NT2/D1 (cell line): ENCODE measurements at regions not wholly inside any gene's neighbourhood (a gene's known extent, or its start where the extent isn't known, plus 50 kb on each side); places are given as distances from the start of the nearest gene placed in this dataset.

Experiments
- DNase-seq: peaks from one replicate; pipeline ENCODE4 v3.0.0-alpha.2; 2011; ENCODE audit warnings: low read depth, low spot score
- H3K27me3 ChIP-seq: 2 replicates; pipeline ENCODE4 v1.6.0; 2011; ENCODE audit warnings: mild to moderate bottlenecking; ENCODE audit not compliant: insufficient read length, insufficient read depth
- H3K36me3 ChIP-seq: 2 replicates; pipeline ENCODE4 v1.6.1; 2011; ENCODE audit warnings: mild to moderate bottlenecking, low read length, mixed read lengths; ENCODE audit not compliant: insufficient read depth, insufficient read length
- H3K4me1 ChIP-seq: 2 replicates; pipeline ENCODE4 v1.5.1; 2011; ENCODE audit not compliant: insufficient read depth, insufficient read length
- H3K4me3 ChIP-seq: 2 replicates; pipeline ENCODE4 v1.5.1; 2011; ENCODE audit warnings: low read depth; ENCODE audit not compliant: insufficient read length
- H3K9ac ChIP-seq: 2 replicates; pipeline ENCODE4 v1.6.0; 2011; ENCODE audit warnings: low read depth; ENCODE audit not compliant: insufficient read length
- H3K9me3 ChIP-seq: 2 replicates; pipeline ENCODE4 v1.5.1; 2011; ENCODE audit warnings: mild to moderate bottlenecking, low read length; ENCODE audit not compliant: insufficient read depth
- SUZ12 ChIP-seq: IDR thresholded peaks from 2 replicates; pipeline ENCODE4 v1.6.1; 2011; ENCODE audit not compliant: insufficient read length, insufficient read depth; ENCODE audit errors: extremely low read depth
- YY1 ChIP-seq: IDR thresholded peaks from 2 replicates; pipeline ENCODE4 v1.6.1; 2011; ENCODE audit not compliant: insufficient read length, insufficient read depth
- ZNF274 ChIP-seq: IDR thresholded peaks from 2 replicates; pipeline ENCODE4 v1.6.1; 2011; ENCODE audit warnings: mild to moderate bottlenecking, low read depth, low read length

DNA sequence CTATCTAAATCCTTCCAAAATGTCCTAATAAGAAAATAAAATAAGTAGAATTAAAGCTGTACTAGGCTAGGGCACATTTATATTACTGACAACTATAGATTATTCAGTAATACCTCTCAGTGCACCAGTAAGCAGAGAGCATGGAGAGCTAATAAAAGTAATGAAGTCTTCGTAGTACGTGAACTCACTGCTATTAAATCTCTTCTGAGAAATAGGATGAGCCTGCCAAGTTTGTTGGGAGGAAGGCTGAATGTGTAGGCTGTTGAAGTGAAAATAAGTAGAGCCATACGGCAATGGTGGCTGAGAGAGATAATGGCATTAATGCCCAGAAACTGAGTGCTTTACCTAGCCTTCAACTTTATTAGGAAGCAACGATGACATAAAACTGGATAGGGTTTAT, 73.9 kb upstream of the NR5A2 start:
- no peak overlapping the region for H3K4me3 ChIP-seq
- H3K9me3 ChIP-seq, result no peaks in the 10 kb centered on the region
- no peak for DNase-seq
- H3K27me3 ChIP-seq, result no peaks in the 10 kb centered on the region
- H3K9ac ChIP-seq, result no peak overlapping the region
- no peaks in the 10 kb centered on the region for H3K4me1 ChIP-seq
- H3K36me3 ChIP-seq, result no peaks in the 10 kb centered on the region
- TF ChIP-seq SUZ12, result no peak
- no peak for TF ChIP-seq YY1
- TF ChIP-seq ZNF274, result no peak

DNA sequence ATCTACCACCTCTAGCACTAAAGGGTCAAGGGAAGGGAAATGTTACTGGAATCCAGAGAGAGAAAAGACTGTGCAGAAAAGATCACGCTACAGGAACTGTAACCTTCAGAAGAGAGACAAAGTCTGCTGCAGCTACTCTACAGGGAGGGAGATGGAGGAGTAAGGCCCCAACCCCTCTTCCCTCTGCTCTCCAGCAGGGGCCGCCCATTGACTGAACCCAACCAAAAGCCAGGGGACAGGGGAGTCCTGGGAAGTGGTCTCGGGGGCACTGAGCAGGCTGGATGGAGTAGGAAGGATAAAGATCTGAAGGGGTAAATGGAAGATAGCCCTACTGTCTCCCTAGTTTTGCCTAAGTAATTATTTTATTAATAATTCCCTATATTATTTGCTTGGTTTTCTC, 72.8 kb upstream of the NR5A2 start:
- no peaks in the 10 kb centered on the region for H3K36me3 ChIP-seq
- H3K9me3 ChIP-seq, result peaks cover 5% of the 10 kb centered on the region; the same call in 1 of the 2 replicates
- H3K4me3 ChIP-seq, result no peak overlapping the region
- no peaks in the 10 kb centered on the region for H3K27me3 ChIP-seq
- peak; percentile 57 for DNase-seq
- TF ChIP-seq ZNF274, result no peak
- no peak for TF ChIP-seq YY1
- TF ChIP-seq SUZ12, result no peak
- no peak overlapping the region for H3K9ac ChIP-seq
- H3K4me1 ChIP-seq, result no peaks in the 10 kb centered on the region

DNA sequence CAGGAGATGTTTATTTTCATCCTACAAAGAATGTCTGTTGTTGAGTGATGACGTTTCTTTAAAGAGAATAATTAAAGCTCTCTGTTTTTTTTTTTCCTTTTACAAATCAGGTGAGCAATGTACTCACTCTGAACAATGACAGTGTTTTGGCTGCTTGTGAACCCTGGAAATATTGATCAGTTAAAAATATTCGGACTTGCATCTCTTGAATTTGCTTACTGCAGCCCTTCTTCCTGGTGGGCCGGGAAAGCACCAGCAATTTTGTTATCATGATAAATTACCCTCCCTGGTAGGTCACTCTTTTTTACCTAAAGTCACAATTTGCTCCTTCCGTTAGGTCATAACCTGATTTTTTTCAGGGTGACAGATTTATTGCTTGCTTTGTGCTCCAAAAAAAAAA, 72.3 kb upstream of the NR5A2 start:
- no peak for DNase-seq
- H3K4me3 ChIP-seq, result no peak overlapping the region
- no peaks in the 10 kb centered on the region for H3K36me3 ChIP-seq
- no peak overlapping the region for H3K9ac ChIP-seq
- TF ChIP-seq ZNF274 (no peak), SUZ12 (no peak), YY1 (no peak)
- no peaks in the 10 kb centered on the region for H3K27me3 ChIP-seq
- H3K9me3 ChIP-seq, result peaks cover 6% of the 10 kb centered on the region; the same call in 1 of the 2 replicates
- H3K4me1 ChIP-seq, result no peaks in the 10 kb centered on the region

DNA sequence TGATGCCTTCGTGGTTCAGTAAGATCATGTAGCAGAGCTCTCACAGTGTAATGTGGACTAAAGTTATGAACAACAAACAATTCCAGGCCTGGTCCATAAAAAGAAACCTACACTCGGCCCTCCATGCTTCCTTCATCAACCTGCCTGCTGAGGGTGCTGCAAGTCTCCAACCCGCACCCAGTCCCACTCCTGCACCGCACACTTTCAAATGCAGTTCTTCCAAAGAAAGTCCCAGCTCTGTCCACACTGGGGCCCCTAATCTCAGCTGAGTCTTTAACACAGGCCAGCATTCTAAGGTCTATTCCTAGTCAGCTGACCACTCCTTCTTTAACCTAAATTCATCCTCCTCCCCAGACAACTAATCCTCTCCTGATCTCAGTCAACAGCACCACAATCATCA, 71.5 kb upstream of the NR5A2 start:
- H3K36me3 ChIP-seq, result no peaks in the 10 kb centered on the region
- TF ChIP-seq YY1 (no peak), ZNF274 (no peak), SUZ12 (no peak)

DNA sequence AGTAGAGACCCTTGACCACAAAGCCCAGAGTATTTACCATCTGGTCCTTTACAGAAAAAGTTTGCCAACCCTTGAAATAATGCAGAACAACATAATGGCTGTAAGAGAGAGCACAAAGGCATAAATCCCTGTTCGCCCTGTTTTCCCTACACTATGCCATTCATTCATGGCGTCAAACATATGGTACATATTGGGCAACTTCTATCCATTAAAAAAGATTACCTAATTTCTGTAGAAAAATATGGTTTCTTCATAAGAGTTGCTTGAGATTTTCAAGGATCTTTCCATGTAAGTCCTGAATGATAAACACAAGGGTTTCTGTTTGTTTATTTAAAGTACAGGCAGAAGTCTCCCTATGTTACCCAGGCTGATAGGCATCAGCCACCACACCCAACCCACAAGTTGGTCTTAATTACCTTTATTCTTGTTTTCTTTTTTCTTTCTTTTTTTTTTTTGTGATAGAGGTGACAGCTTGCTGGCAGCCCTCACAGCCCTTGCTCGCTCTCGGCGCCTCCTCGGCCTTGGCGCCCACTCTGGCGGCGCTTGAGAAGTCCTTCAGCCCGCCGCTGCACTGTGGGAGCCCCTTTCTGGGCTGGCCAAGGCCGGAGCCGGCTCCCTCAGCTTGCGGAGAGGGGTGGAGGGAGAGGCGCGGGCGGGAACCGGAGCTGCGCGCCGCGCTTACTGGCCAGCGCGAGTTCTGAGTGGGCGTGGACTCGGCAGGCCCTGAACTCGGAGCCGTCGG, 68.3 kb upstream of the NR5A2 start:
- H3K4me3 ChIP-seq, result no peak overlapping the region
- no peak overlapping the region for H3K9ac ChIP-seq
- TF ChIP-seq ZNF274 (no peak), SUZ12 (no peak), YY1 (no peak)

More for the DNA sequence above, 71.5 kb upstream of the NR5A2 start:
- Histone ChIP-seq H3K4me1 (no peaks in the 10 kb centered on the region), H3K9me3 (peaks cover 6% of the 10 kb centered on the region; the same call in 1 of the 2 replicates), H3K9ac (no peak overlapping the region), H3K27me3 (no peaks in the 10 kb centered on the region), H3K4me3 (no peak overlapping the region)
- DNase-seq, result no peak

DNA sequence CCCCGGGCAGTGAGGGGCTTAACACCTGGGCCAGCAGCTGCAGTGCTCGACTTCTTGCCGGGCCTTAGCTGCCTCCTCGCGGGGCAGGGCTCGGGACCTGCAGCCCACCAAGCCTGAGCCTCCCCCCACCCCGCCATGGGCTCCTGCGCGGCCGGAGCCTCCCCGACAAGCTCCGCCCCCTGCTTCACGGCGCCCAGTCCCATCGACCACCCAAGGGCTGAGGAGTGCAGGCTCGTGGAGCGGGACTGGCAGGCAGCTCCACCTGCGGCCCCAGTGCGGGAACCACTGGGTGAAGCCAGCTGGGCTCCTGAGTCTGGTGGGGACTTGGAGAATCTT, 67.8 kb upstream of the NR5A2 start:
- H3K9ac ChIP-seq, result no peak overlapping the region

More for the DNA sequence above, 68.3 kb upstream of the NR5A2 start:
- H3K9me3 ChIP-seq, result peaks cover 6% of the 10 kb centered on the region; the same call in 1 of the 2 replicates
- no peaks in the 10 kb centered on the region for H3K36me3 ChIP-seq
- H3K4me1 ChIP-seq, result no peaks in the 10 kb centered on the region
- DNase-seq, result no peak
- no peaks in the 10 kb centered on the region for H3K27me3 ChIP-seq

DNA sequence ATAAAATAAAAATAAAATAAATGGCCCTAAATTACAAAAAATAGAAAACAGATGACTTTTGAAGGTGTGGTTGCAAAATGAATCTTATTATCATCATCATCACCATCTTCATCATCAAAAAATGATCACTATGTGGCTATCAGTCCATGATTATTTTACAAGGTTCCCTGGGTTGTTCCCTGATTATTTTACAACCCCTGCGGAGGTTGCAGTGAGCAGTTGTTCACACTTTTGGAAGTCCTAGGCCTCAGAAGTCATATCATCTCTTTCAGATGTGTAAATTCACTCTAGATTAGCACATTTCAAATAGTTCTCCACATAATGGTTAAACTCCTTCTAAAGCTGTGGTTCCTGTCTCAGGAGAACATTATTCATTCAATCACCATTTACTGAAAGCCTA, 57.4 kb upstream of the NR5A2 start:
- Histone ChIP-seq H3K4me3 (no peak overlapping the region), H3K36me3 (no peaks in the 10 kb centered on the region), H3K9ac (no peak overlapping the region), H3K27me3 (no peaks in the 10 kb centered on the region), H3K9me3 (no peaks in the 10 kb centered on the region), H3K4me1 (no peaks in the 10 kb centered on the region)
- DNase-seq, result no peak
- TF ChIP-seq SUZ12 (no peak), YY1 (no peak), ZNF274 (no peak)

More for the DNA sequence above, 67.8 kb upstream of the NR5A2 start:
- no peaks in the 10 kb centered on the region for H3K4me1 ChIP-seq
- DNase-seq, result no peak
- no peak for TF ChIP-seq SUZ12
- no peak overlapping the region for H3K4me3 ChIP-seq
- no peaks in the 10 kb centered on the region for H3K27me3 ChIP-seq
- peaks cover 6% of the 10 kb centered on the region; the same call in 1 of the 2 replicates for H3K9me3 ChIP-seq
- no peaks in the 10 kb centered on the region for H3K36me3 ChIP-seq
